ENCODE measurements at regions not wholly inside any gene's neighbourhood (a gene's known extent, or its start where the extent isn't known, plus 50 kb on each side); places are given as distances from the start of the nearest gene placed in this dataset.

GRCh38 chr5:135139381-135140134 is 105.5 kb upstream of the PITX1 start:
- DNase-seq (ENCODE audit: low read depth in 3 of 3): no peak

DNA sequence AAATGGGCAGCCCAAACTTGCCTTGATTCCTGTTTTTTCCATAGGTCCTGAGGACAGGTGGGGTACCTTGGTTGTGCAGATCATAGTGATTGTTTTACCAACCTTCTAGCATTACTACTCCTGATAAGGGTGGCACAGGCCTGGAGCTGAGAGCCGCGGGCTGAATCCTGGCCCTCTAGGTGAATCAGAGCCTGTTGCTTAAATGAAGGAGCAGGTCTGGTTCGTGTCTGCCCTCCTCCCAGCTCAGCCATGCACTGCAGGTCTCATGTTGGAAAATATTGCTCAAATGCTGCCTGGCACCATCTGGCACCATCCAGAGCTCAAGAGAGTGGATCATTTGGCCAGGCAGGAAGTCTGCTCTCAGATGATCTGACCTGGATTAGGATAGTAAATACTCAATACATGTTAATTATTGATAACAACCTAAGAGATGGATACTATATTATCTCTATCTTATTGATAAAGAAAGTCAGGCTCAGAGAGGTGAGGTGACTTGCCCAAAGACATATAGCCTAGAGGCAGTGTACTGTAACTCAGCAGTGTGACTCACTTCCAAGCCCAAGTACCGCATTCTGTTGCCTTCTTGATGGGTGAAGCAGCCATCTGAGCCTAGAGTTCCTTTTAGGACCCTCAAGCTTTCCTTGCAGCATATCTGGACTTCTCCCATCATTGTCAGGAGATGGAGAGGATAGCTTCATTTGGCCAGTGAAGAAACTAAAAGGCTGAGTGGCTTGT is 104.3 kb upstream of the PITX1 start:
- DNase-seq (ENCODE audit: low read depth in 3 of 3): no peak

- no peak for DNase-seq (ENCODE audit: low read depth in 3 of 3)
These were observed 103.3 kb upstream of the PITX1 start for GRCh38 chr5:135137146-135137915.

DNA sequence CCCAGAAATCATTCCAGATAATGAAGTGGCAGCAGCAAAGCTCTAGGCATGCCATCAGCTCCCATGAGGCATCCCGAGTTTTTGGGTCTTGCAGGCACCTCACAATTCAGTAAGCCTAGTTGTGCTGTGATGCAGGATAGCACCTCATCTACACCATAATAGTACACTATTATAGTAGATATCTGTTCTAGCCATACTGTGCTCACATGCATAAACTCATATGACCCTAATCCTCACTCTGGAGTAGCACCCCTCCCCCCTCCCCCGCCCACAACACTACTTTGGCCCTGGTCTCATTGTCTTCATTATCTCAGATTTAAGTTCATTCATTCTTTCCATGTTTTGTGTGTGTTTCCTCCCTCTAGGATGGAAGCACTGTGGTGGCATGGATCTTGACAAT is 102.5 kb upstream of the PITX1 start:
- no peak for DNase-seq (ENCODE audit: low read depth in 3 of 3)

DNA sequence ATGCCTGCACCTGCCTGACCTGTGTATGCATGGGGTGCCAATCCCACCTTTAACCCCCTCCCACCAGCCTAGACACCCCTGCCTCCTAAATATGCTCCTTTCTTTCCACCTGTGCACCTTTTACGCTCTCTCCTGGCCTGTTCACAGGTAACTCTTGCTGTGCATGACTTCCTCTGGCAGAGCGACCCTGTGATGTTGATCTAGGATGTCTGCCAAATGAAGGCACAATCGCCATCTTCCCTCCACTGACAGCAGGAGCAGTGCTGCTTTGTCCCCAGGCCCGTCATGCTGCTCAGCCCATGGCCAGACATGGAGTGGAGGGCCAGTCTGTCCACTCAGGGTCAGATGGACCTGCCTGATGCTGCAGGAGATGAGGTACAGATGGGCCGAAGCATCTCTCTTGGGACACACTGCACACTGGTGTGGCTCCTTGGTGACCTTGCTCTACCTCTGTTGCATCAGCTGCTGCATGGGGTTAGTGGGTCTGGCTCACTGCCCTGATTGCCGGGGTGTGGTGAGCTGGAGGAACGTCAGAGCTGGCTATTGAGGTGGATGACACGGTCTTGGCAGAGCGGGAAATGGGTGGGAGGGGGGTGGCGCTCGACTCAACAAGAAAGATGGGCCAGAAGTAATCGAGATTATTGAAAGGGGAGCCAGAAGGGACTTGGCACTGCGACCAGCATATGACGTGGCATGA is 101.7 kb upstream of the PITX1 start:
- DNase-seq (ENCODE audit: low read depth in 3 of 3): no peak

GRCh38 chr5:135134691-135135381 is 100.8 kb upstream of the PITX1 start:
- no peak for DNase-seq (ENCODE audit: low read depth in 3 of 3)

- DNase-seq (ENCODE audit: low read depth in 3 of 3): no peak
These were observed 99.9 kb upstream of the PITX1 start for GRCh38 chr5:135133698-135134515.

GRCh38 chr5:135133181-135133580 is 99.2 kb upstream of the PITX1 start:
- no peak for DNase-seq (ENCODE audit: low read depth in 3 of 3)

DNA sequence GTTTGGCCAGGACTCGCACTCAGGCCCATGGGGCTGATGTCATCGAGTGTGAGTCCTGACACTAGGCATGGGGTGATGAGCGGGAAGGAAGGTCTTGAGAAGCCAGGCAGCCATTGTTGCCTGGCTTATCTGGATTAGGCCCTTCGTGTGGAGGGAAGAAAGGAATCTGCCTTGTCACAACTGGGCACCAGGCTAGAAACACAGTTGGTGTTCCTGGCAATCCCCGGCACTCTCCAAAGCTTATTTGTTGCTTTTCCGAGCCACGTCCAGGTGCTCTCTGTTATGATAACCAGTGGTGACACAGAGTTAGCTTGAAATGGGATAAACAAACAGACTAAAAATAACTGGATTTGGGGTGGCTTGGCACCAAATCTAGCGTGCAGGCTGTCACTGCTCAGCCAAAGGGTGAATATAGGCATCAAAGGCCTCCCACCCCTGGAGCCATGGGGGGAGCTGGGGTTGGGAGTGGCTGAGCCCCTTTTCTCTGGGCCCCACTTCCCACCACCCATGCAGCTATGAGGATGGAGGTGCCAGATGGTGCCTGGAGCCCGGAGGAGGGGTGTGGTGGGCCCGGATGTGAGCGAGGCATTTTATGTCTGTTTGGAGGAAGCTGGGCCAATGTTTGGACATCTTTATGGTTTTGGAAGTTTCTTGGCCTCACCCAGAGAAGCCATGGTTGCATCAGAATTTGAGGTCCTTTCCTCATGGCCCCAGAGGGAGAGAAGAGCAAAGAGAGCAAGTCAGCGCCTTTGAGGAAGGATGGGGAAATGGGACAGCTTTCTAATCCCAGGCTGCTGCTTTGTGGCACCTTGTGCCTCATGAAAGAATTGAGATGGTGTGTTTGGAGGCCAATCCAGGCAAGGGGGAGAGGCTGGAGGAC is 98.0 kb upstream of the PITX1 start:
- DNase-seq (ENCODE audit: low read depth in 3 of 3): no peak

GRCh38 chr5:135130261-135131215 is 96.5 kb upstream of the PITX1 start:
- no peak for DNase-seq (ENCODE audit: low read depth in 3 of 3)

DNA sequence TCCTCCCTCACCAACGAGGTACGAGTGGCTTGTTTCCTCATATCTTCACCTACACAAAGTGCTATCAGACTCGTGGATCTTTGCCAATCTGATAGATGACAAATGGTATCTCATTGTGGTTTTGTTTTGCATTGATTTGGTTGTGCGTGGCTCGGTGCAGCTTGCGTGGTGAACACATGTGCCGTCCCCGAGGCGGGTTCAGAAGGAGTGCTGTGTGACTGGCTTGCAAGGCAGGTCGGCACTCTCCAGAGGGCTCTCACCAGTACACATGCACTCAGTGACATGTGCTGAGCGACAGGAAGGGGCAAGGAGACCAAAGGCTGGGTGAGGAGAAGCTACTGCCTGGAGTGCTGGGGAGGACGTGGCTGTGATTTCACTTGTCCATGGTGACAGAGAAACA is 95.3 kb upstream of the PITX1 start:
- DNase-seq (ENCODE audit: low read depth in 3 of 3): peak in 1 of 3 donors; percentile 3

GRCh38 chr5:135128361-135128760 is 94.3 kb upstream of the PITX1 start:
- no peak for DNase-seq (ENCODE audit: low read depth in 3 of 3)

- no peak for DNase-seq (ENCODE audit: low read depth in 3 of 3)
These were observed 93.6 kb upstream of the PITX1 start for GRCh38 chr5:135127439-135128240.

- DNase-seq (ENCODE audit: low read depth in 3 of 3): no peak
These were observed 92.8 kb upstream of the PITX1 start for GRCh38 chr5:135126688-135127438.

- DNase-seq (ENCODE audit: low read depth in 3 of 3): no peak
These were observed 90.7 kb upstream of the PITX1 start for GRCh38 chr5:135124724-135125123.

- DNase-seq (ENCODE audit: low read depth in 3 of 3): no peak
These were observed 90.1 kb upstream of the PITX1 start for GRCh38 chr5:135124128-135124527.

GRCh38 chr5:135122797-135123196 is 88.8 kb upstream of the PITX1 start:
- no peak for DNase-seq (ENCODE audit: low read depth in 3 of 3)

Measured in stimulated activated CD4-positive, alpha-beta T cell treated with anti-CD3 and anti-CD28 coated beads, TNF-alpha, amount 100 ng/mL, for 48 hours (primary cell).